ENCODE measurements at regions not wholly inside any gene's neighbourhood (a gene's known extent, or its start where the extent isn't known, plus 50 kb on each side); places are given as distances from the start of the nearest gene placed in this dataset.

DNA sequence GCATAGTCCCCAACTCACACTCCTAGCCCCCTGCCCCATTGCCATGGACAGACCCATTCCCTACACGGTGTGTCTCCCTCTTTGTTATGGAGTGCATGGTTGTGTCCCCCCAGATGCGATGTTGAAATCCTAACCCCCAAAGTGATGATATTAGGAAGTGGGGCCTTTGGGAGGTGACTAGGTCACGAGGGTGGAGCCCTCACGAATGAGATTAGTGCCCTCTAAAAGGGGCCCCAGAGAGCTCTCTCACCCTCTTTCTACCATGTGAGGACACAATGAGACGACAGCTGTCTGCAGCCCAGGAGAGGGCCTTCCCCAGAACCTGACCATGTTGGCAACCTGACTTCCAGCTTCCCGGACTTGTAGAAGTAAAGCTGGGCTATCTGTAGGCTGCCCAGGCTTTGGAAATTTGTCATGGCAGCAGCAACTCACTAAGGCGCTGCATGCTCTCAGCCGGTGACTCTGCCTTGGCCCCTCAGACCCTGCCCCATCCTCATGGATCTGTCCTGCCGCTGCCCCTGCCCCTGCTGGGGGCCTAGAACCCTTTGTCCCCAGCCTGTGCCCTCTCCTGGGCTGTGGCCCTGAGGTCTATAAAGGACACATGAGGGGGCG lies 318.1 kb upstream of the RTL1 start:
- DNase-seq (ENCODE audit: low read depth in 4 of 4, low spot score in 3 of 4) = no peak

DNA sequence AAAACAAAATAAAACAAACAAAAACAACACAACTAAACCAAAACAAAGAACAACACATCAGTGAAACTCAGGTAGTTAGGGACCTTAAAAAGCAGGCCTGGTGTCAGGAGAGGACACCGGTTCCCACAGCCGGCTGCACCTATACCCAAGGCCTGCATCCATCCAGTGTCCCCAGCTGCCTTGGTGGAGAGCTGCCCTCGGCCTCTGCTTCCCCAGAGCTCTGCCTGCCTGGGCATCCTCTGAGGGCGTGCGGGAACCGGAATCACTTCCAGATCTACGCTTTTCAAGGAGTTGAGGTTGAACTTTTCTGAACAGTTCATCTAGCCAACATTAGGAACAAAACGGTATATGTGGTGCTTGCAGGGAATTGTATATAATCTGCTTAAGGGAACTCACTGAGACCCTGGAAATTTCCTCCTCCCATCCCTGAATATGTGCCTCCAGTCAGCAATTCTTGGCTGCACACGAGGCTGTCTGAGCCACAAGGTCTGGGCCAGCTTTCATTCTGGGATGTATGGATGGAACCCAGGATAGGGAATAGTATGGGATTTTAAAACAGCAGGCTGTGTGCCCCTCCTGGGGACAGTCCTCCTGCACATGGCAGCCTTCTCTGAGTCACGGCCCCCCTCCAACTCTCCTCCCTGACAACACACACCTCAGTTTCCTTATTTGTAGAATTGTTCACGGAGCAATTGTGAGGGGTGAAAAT lies 319.0 kb upstream of the RTL1 start:
- DNase-seq (ENCODE audit: low read depth in 4 of 4, low spot score in 3 of 4) = no peak

DNA sequence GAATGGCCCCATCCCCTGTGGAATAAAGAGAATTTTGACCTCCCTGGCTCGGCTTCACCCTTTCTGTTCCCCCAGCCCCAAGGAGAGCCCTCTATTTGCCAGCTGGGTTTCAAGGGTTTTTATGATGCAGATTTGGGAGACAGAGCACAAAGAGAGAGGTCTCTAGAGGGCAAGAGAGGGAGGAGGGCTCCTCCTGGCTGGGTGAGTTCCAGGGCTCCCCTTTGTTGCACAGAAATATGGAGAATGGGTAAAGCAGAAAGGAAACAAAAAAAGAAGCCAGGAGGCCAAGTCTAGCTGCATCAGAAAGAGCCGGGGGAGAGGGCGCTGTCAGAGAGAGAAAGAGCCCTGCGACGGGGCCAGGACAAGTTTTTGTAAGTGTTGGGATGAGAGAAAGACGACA lies 319.6 kb upstream of the RTL1 start:
- no peak for DNase-seq (ENCODE audit: low read depth in 4 of 4, low spot score in 3 of 4)

DNA sequence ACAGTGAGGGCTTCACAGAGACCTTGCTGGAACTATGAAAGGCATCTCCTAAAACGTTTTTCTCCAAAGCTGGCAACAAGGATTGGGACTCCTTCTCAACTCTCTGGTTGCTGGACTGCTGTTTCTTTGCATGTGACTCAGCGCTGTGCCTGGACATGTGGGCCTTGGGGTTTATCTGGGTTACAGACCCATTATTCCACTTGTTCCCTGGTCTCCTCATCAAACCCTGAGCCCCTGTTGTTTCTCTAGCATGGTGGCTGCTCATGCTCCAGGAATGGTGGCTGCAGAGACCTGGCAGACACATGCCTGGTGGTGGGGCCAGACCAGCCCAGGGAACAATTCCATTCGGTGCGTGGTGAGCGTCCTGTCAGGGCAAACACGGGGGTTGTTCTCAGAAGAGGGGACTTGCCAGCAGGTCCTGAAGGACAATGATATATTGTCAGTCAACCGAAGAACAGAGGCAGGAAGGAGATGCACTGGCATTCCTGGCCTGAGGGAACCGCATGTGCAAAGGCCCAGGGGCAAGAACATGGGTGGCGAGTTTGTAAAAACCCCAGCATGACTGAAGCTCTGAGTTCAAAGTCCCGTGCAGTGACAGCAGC lies 320.1 kb upstream of the RTL1 start:
- DNase-seq (ENCODE audit: low read depth in 4 of 4, low spot score in 3 of 4) = no peak

DNA sequence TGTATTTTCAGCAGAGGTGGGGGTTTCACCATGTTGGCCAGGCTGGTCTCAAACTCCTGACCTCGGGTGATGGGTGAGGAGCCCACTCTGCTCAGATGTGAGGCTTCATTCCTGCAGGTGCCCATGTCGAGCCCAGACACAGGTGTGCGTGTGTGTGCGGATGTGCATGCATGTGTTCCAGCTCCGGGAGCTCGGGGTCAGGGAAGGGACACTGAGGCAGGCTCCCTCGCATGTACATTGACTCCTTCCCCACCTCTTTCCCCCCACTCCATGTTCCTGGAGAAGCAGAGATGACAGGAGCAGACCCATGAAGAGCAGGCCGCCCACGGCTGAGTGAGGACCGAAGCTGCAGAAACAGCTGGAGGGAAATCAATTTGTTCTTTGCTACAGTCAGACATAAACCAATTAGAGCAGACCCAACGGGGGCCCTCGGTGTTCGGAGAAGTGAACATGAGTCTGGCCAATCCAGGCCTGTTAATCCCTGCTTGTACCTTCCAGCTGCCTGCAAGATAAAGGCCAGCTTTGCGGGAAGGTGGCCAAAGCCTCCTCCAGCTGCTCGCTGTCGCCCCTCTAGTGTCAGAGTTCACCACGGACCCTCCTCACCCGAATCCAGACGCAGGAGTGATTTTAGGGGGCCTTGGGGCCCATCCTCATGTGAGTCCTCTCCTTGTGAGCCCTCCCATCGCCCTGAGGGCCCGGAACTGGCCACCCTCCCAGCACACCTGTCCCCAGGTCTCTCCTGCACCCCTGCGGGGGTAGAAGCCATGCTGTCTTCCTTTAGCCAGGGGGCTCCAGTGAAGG lies 321.0 kb upstream of the RTL1 start:
- DNase-seq (ENCODE audit: low read depth in 4 of 4, low spot score in 3 of 4) = no peak

DNA sequence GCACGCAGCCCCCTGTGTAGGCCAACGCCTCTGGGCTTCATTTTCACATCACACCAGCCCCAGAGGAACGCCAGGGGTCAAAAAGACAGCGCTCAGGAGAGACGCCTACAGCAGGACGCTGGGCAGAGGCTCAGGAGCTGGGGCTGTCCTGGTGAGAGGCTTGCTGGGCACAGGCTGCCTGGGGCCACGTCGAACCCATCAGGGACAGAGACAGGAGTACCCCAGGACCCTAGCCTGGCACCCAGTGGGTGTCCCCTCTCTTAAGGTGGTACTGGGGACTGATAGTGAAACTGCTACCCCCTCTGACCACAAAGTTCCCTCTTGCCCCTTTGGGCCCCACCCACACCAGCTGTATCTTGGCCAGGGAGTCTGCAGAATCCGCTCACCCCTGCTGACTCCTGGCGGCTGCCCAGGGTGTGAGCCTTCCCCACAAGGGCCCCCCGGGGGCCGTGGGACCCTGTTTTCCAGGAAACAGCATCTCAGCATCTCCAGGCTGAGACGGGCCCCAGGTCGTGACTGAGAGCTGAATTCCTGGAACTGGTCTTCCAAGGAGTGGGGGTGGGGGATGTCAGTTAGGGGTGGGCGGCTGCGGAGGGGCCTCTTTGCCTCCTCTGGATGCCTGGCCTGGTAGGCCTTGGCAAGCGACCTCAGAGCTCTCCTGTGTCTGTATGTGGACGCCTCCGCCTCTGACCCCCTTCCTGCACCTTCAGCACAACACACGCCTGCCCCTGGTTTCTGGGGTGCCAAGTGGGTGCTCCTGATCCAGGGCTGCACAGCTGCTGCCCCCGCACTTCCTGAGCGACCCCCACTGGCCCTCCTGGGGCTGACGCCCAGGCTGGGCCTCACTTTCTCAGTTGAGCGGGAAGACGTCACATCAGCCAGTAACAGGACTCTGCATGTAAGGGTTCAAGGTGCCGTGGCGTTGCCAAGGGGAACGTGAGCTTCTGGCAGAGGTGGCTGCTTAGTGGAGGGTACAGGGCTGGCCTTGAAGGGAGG lies 321.9 kb upstream of the RTL1 start:
- DNase-seq (ENCODE audit: low read depth in 4 of 4, low spot score in 3 of 4) = peak in 1 of 4 donors; percentile 52

DNA sequence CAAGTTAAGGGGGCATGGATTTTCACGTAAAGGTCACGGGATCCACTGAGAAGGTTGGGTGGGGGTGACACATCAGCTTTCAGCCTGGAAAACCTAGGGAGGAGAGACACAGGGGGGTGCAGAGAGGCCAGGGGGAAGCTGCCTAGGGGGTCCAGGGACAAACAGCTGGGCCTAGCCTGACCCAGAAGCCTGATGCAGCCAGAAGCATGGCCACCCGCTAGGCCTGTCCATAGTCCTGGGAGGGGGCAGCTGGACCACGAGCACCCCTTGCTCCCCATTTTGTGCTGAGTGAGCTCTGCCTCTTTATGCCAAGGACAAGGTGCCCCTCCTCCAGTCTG lies 322.7 kb upstream of the RTL1 start:
- no peak for DNase-seq (ENCODE audit: low read depth in 4 of 4, low spot score in 3 of 4)

DNA sequence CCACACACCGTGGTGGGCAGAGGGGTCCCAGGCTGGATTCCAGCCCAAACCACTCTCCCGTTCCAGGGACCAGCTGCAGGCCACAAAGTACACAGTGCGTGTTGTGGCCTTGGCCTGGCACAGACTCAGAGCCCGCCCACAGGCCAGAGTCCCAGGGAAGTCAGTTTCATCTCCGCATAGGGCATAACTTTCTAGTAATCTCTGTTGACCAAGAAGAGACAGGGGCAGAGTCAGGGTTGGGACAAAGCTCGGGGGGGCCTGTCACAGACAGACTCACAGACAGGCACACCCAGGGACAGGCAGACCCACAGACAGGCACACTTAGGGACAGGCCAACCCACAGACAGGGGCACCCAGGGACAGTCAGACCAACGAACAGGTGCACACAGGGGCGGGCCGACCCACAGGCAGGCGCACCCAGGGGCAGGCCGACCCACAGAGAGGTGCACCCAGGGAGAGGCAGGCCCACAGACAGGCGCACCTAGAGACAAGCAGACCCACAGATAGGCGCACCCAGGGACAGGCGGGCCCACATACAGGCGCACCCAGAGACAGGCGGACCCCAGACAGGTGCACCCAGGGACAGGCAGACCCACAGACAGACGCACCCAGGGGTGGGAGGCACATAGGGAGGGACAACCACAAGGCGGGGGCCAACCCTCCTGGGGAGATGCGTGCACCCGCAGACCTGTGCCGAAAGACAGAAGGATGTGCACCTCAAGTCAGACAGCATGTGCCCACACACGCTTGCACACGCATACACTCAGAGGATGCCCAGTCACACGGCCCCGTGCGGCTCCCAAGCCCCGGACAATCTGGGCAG lies 323.3 kb upstream of the RTL1 start:
- DNase-seq (ENCODE audit: low read depth in 4 of 4, low spot score in 3 of 4) = no peak

DNA sequence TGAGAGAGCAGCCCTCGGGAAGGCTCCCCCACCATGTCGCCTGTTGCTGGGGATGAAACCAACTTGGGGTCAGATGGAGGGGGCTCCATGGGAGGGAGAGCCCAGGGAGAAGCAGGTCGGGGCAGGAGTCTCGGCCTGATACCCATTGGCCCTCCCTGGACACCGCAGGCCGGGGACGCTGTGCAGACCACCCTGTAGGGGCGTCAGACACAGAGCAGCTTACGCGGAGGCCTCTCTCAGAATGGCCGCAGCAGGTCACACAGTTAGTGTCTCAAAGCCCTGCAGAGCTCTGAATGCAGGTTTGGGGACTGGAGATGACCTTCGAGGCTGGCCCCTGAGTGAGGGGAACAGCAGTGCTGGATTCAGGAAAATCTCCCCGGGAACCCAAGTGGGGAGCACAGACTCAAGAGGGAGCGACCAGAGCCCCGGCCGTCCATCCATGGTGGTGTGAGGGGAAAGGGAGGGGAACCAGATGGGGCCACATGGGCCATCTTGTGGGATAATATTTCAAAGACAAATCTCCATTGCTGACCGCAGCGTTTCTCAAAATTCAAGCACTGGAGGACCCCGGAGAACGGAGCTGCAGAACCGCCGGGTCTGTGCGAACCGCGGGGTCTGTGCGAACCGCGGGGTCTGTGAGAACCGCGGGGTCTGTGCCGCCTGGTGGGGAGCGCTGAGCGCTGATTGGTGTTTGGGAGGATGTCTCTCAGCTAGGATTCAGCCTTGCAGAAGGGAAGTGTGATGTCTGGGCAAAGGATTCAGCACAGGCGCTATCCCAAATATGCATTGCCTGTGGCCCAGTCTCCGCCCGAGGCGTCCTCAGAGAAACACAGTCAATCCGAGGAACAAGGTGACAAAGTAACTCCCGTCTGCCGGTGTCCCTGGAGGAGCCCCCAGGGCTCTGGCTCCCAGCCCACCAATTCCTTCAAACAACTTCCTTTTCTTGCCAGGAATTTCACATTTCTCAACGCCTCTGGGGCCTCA lies 324.4 kb upstream of the RTL1 start:
- no peak for DNase-seq (ENCODE audit: low read depth in 4 of 4, low spot score in 3 of 4)

DNA sequence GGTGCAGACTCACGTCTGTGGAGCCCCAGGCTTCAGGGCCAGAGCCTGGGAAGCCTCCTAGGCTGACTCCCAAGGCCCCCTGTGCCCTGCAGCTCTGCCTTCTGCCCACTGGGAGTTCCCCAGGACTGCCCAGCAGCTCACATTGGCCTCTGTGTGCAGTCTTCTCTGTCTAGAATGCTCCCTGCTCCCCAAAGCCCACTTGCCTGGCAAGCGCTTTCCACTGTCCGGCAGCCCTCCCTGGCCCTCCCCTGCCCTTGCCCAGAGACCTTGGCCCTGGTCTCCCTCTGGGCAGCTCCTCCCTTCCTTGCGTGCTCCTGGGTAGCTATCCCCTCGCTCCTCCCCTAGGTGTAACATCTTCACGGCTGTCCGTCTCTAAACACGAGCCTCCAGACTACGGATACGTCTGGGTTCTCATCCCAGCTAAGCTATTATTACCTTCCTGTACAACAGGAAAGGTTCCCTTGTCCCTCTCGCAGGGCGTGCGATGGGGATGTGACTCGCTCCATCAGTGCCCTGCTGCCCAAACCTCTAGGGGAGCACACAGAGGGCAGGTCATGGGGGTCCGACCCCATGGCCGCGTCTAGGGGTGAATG lies 325.5 kb upstream of the RTL1 start:
- DNase-seq (ENCODE audit: low read depth in 4 of 4, low spot score in 3 of 4) = no peak

DNA sequence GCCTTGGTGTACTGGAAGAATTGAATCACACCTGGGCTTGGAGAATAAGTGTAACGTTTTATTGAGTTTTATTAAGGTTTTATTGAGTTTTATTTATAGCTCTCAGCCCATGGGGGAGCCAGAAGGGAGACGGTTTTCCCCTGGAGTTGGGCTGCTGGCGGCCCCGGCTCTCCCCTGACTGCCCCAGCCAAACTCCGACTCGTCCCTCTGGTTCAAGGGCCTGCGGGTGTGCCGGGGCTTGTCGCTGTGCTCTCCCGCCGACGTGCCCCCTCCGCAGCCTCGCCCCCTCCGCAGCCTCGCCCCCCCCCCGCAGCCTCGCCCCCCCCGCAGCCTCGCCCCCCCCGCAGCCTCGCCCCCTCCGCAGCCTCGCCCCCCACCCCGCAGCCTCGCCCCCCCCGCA lies 326.1 kb upstream of the RTL1 start:
- no peak for DNase-seq (ENCODE audit: low read depth in 4 of 4, low spot score in 3 of 4)

DNA sequence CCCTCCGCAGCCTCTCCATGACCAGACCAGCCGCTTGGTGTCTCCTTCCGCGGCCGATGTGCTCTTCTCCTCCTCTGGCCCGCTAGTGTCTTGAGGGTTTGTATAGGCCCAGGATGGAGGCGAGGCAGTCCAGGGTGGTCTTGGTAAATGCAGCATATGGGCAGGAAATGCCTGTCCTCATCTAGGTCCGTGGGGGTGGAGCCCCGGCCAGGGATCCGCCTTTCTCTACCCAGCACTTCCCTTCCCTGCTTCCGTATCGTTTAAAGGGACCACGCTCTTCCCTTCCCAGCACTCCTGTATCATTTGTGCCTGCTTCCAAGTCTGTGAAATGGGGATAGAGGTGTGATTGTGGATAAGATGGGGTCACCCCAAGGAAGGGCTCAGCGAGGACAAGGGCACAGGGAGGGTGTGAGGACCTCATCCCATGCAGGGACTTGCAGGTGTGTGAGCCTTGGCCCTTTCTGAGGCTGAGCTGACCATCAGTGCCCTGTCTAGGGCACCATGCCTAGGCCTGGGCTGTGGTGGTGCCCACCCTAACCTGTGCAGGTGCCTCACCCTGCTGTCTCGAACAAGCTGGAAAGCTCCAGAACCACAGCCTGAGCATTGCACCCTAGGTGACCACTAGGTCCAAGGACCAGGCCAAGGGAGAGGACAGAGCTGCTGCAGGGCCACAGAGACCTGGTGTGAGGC lies 326.8 kb upstream of the RTL1 start:
- no peak for DNase-seq (ENCODE audit: low read depth in 4 of 4, low spot score in 3 of 4)

DNA sequence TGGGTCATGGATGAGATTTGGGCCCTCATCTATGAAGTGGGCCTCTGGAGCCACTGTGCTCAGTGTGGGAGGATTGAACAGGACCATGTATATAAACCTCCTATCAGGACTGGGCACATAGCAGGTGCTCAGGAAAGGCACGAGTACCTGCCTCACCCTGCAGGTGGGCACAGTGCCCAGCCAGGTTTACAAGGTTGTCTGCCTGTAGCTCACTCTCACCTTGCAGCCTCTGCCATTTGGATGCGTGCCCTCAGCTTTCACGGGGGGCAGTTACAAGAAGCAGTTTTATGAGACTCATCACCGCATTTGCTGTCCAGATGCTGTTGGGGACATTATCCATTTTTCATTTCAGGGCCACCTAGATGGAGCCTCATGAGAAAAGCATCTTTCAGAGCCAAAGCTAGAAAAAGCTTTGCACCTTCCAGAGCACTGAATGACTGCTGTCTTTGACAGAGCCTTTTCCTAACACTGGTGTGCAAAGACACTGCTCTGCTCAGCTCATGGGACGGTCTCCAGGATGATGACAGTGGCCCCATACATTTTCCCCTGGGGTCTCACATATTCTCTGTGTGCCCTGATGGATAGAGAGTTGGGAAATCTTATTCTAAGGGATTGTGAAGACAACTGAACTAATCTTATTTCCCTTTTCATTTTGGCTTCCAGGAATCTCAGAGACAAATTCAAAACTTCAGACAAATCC lies 327.5 kb upstream of the RTL1 start:
- DNase-seq (ENCODE audit: low read depth in 4 of 4, low spot score in 3 of 4) = no peak

DNA sequence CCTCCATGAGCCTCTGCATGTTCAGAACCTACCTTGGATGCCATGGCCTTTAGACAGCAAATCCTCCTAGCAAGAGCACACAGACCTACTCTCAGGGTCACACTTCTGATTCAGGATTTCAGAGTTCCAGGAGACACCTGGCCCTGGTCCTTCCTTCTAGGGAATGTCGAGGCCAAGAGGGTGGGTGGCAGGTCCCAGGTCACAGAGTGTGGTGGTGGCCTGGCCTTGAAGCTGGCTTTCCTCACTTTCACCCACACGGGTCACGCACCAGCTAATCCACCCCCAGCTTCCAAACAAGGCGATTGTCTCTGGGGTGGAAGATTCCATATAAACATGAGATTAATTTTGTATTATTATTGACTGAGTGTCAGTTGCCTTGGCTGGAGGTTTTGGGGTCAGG lies 328.3 kb upstream of the RTL1 start:
- DNase-seq (ENCODE audit: low read depth in 4 of 4, low spot score in 3 of 4) = no peak

DNA sequence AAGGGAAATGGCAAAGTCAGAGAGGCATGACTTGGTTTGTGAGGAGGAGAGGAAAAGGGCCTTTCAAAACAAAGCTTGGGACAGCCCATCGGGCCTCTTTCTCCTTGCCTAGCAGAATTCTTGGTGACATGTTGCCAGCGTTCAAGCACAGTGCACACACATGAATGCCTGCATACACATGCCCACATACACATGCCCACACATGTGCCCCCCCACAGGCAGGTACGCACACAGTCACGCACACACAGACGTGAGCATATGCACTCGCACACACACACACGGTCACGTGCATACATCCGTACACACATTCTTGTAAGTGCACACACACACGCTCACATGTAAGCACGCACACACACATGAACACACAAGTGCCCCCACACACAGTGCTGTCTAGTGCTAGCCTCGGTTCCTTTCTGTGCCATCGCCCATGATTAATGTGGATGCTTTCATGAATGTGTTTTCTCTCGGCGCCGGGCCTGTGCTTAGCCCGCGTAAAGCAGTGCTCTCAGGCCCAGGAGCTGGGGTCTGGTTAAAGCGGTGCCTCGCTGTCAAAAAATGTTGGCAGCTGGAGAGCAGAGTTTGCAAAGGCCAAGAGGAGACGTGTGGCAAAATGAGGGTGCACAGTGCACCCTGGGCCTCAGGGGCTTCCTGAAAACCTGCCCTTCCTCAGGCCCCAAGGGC lies 328.8 kb upstream of the DIO3 start:
- DNase-seq (ENCODE audit: low read depth in 4 of 4, low spot score in 3 of 4) = no peak

DNA sequence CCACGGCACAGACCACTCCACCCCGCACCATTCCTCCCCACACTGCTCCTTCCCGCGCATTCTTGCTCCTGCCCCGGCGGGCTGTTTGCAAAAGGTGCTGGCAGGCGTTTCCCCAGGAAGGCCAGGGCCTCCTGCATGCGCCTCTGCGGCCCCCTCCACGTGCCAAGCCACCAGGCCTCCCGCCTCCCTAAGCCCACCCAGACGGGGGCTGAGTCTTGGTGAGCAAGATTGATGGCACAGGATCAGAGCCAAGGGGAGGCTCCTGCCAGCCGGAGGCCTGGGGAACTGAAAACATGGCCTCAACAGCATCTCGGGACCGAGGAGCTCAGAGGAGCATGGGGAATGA lies 328.3 kb upstream of the DIO3 start:
- DNase-seq (ENCODE audit: low read depth in 4 of 4, low spot score in 3 of 4) = no peak
